GM19372 (cell line): ENCODE measurements at regions not wholly inside any gene's neighbourhood (a gene's known extent, or its start where the extent isn't known, plus 50 kb on each side); places are given as distances from the start of the nearest gene placed in this dataset.

ENCODE experiments used
- ATAC-seq: cut with Tn5 transposase; IDR thresholded peaks from one replicate; pipeline ENCODE4 v1.9.1; 2021; ENCODE audit warnings: mild to moderate bottlenecking, low read depth, moderate library complexity; ENCODE audit not compliant: unreplicated experiment

- no peak for ATAC-seq
Observed at GRCh38 chr20:60237981-60238380, 279.8 kb downstream of the CDH26 start.

- no peak for ATAC-seq
Observed at GRCh38 chr20:60238992-60239660, 280.9 kb downstream of the CDH26 start.

- ATAC-seq = no peak
Observed at GRCh38 chr20:60239956-60240355, 281.7 kb downstream of the CDH26 start.

GRCh38 chr20:60240415-60240814, 282.2 kb downstream of the CDH26 start:
- no peak for ATAC-seq

- ATAC-seq = no peak
Observed at GRCh38 chr20:60240986-60241385, 282.8 kb downstream of the CDH26 start.

- no peak for ATAC-seq
Observed at GRCh38 chr20:60242836-60243505, 284.7 kb downstream of the CDH26 start.

- ATAC-seq = no peak
Observed at GRCh38 chr20:60244373-60245146, 286.3 kb downstream of the CDH26 start.

GRCh38 chr20:60246751-60247150, 288.5 kb downstream of the CDH26 start:
- no peak for ATAC-seq

- no peak for ATAC-seq
Observed at GRCh38 chr20:60249436-60249835, 291.2 kb downstream of the CDH26 start.

- ATAC-seq = no peak
Observed at GRCh38 chr20:60250251-60250650, 292.0 kb downstream of the CDH26 start.

GRCh38 chr20:60252866-60253265, 294.6 kb downstream of the CDH26 start:
- ATAC-seq = no peak

- no peak for ATAC-seq
Observed at GRCh38 chr20:60253471-60253870, 295.2 kb downstream of the CDH26 start.

GRCh38 chr20:60254901-60255411, 296.7 kb downstream of the CDH26 start:
- ATAC-seq = no peak

GRCh38 chr20:60255415-60255814, 297.2 kb downstream of the CDH26 start:
- ATAC-seq = no peak

GRCh38 chr20:60255866-60256265, 297.6 kb downstream of the CDH26 start:
- no peak for ATAC-seq

GRCh38 chr20:60256811-60257210, 298.6 kb downstream of the CDH26 start:
- no peak for ATAC-seq

GRCh38 chr20:60257671-60258070, 299.4 kb downstream of the CDH26 start:
- ATAC-seq = no peak

- ATAC-seq = no peak
Observed at GRCh38 chr20:60258255-60258863, 300.1 kb downstream of the CDH26 start.

- no peak for ATAC-seq
Observed at GRCh38 chr20:60261333-60261732, 303.1 kb downstream of the CDH26 start.

GRCh38 chr20:60262967-60263603, 304.9 kb downstream of the CDH26 start:
- ATAC-seq = no peak
